ENCODE measurements at regions not wholly inside any gene's neighbourhood (a gene's known extent, or its start where the extent isn't known, plus 50 kb on each side); places are given as distances from the start of the nearest gene placed in this dataset.

DNA sequence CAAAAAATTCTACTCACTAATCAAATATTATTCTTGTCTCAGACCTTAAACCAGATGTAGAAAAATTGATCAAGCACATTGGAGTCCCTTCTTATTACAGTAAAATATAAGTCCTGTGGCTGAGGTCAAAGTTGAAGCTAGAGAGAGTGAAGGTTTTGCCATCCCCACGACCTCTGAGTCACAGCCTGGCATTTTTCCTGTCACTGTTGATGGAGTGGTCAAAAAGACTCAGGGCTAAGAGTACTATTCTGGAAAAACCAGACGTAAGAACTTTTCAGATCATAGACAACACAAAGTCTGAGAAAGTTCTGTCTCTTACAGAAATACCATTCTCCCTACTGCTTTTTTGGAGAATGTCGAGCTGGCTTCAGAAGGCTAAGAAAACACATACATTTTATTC is 323.7 kb upstream of the ANKRD30A start:
- TF ChIP-seq, protein P1, sequence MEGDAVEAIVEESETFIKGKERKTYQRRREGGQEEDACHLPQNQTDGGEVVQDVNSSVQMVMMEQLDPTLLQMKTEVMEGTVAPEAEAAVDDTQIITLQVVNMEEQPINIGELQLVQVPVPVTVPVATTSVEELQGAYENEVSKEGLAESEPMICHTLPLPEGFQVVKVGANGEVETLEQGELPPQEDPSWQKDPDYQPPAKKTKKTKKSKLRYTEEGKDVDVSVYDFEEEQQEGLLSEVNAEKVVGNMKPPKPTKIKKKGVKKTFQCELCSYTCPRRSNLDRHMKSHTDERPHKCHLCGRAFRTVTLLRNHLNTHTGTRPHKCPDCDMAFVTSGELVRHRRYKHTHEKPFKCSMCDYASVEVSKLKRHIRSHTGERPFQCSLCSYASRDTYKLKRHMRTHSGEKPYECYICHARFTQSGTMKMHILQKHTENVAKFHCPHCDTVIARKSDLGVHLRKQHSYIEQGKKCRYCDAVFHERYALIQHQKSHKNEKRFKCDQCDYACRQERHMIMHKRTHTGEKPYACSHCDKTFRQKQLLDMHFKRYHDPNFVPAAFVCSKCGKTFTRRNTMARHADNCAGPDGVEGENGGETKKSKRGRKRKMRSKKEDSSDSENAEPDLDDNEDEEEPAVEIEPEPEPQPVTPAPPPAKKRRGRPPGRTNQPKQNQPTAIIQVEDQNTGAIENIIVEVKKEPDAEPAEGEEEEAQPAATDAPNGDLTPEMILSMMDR (conservative IDR thresholded peaks at IDR 0.05; ENCODE audit: low read depth, low read length), result no peak
- no peak for TF ChIP-seq EZH2 (IDR thresholded peaks at IDR 0.05; ENCODE audit: borderline replicate concordance, low read depth, low read length, poor library complexity, severe bottlenecking)

Data from A673 (cell line).